ENCODE measurements at regions not wholly inside any gene's neighbourhood (a gene's known extent, or its start where the extent isn't known, plus 50 kb on each side); places are given as distances from the start of the nearest gene placed in this dataset.
"Not testable (repeated sequence)": the region's sequence is repeated elsewhere in the genome, so short reads cannot be mapped to it uniquely, and the experiment has no call there.

DNA sequence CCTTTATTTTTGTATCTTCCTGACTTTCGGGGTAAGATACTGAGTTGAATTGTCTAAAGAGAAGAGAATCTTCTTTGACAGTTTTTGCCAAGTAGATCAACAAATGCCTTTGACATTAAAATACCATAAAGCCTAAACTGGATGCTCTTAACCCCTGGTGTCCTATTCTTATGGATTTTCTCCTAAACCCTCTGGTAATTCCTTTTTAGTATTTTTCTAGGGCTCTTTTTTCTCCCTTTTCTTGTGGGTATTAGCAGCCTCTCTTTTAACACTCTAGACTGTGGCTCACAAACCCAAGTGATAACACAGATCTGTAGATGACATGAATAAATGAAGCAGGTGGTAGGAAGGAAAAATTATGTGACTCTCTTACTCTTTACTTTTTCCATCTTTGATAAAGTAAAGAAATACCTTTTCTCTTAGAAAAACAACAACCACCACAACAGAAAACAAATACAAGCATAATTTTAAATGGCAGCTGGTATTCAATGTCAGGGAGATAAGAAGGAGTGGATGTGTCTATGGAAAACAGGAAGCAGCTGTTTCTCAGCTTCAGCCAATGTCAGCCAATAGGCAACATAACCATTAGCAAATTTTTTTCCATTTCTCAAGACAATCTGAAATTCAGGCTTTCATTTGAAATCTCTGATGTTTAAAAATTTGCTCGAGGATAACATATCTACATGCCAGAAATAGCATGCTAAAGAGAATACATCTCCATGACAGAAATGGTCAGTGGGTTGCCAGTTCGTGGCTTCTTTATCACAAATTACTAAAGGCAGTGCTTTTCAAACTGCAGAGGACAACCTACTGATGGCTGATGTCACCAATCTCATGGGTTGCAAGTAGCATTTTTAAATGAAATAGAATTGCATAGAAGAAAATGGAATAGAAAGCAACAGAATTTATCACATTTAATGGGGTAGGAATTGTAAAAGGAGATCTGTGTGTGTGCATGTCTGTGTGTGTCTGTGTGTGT is 123.1 kb upstream of the KRR1 start:
- no peak for DNase-seq

DNA sequence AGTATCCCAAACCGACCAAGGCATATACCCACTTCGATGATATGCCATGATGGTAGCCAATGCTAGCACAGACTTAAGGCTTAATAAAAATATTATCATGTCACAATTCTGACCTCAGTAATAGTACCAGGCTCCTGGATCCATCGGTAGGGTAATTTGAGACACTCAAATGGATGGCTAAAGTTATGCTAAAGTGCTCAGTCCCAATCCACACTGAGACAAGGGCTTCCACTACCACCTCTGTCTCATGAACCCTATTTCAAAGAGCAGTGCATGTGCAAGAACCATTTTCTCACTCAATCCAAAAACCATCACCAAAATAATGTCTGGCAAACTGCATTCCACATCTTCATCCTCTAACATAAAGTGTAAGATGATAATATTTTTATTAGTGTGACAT is 122.4 kb upstream of the KRR1 start:
- DNase-seq = no peak

DNA sequence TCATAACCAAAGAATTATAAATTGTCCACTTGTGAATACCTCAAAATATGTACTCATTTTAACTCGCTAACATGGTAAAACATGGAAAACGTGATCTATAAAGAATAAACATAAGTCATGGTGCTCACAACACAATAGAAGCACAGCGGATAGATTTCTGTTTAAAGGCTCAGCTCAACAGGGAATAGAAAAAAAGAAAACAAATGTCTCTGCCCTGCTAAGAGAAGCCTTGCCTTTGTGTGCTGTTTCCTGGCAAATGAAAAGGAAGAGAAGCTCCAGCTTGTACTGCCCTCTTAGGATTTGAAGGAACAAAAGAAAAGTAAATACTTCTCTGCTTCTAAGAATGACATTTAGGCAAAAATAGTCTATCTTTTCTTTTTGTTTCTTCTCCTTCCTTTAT is 121.0 kb upstream of the KRR1 start:
- no peak for DNase-seq

DNA sequence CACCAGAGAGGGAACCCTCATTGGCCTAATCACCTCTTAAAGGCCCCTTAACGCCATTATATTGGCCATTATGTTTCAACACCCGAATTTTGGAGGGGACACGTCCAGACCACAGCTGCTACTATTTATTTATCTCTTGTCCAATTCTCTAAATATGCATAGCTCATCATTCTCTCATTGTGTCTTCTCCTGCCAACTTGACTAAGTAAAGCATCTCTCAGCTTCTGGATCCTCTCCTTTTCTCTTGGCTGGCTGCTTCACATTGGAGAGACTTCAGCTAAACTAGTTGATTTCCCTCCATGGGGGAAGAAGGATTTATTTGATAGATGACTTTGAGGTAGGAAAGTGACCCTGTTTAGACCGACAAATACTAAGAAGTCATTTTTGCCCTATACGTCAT is 120.4 kb upstream of the KRR1 start:
- no peak for DNase-seq

DNA sequence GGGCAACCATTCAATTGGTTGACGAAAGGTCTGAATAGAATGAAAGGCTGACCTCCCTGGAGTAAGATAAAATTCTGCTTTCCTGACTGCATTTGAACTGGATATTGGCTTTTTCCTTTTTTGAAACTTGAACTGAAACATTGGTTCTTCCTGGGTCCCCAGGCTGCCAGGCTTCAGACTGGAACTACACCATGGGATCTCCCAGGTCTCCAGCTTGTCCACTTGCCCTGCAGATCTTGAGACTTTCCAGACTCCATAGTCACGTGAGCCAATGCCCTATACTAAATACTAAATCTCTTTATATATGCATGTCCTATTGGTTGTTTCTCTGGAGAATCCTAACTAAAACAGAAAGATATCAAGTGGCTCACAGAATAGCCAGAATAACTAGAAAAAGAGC is 118.7 kb upstream of the KRR1 start:
- no peak for DNase-seq

DNA sequence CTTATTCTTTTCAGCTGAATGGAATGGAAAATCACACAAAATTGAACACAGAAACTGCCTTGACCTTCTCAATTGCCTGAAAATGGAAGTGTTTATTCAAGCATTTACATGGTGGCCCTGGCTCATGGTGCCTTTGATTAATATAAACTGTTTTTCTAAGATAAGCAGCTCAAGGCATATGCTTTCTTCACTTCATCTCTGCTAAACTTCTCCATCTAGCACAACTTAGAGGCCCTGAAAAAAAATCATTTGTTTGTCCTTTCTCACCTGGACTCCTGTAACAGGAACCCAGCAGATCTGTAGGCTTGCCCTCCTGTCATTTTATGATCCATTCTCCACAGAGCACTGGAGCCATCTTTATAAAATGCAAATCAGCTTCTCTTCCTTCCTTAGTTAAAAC is 117.5 kb upstream of the KRR1 start:
- no peak for DNase-seq

DNA sequence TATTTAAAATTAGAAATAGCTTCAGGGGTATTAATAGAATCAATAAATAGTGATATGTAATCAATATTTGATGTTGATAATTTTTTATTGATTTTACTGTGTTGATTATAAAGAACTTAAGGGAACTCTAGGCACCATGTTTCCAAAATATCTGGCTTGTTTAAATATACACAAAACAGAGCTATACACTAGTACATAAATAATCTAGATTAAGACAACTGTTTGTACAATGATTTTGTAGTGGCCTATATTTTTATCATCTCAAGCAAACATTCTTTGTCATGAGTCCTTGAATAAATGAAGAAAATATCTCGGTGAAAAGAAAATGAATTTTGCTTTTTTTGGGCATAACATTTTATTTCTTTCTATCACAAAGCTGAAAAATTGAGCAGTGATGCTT is 117.1 kb upstream of the KRR1 start:
- DNase-seq = no peak

DNA sequence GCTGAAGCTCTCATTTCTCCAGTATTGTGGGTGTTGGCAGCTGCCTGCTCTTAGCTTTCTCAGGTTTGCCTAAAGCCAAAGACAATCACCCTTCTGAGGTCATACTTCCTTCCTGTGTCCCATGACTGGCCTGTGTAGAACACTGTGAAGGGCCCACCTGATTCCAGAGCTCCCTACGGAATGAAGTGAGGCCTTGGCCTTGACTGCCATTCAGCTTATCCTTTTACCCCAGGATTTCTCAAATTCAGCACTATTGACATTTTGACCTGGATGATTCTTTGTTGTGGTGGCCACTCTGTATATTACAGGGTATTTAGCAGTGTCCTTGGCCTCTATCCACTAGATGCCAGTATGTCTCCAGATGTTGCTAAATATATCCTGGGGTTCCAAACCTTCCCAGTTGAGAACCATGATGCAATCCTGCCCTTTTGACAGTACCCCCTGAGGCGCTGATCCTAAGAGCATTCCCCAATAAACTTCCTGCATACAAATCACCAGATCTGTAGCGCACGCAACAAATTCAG is 112.3 kb upstream of the KRR1 start:
- DNase-seq = no peak

DNA sequence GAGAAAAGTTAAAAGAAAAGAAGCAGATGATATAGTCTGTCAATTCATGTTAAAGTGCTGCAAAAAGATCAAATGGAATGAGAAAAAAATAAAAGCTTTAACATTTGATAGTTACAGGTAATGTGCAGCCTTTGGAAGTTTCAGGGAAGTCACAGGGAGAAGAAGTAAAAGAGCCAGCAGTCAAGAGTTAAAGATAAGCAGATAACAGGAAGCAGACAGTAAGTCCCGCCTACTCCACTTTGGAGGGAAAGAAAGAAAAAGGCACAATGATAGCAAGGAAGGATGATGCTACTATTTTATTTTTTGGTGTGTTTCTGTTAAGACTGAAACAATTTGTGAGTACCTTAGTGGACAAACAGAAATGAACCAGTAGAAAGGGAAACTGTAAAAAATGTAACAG is 111.1 kb upstream of the KRR1 start:
- DNase-seq = no peak

DNA sequence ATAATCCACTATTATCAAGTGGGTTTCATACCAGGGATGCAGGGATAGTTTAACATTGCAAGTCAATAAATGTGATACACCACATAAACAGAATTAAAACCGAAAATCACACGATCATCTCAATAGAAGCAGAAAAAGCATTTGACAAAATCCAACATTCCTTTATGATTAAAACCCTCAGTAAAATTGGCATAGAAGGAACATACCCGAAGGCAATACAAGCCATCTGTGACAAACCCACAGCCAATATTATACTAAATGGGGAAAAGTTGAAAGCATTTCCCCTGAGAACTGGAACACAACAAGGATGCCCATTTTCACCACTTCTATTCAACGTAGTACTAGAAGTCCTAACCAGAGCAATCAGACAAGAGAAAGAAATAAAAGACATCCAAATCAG is 103.0 kb upstream of the KRR1 start:
- not testable (repeated sequence) for DNase-seq

DNA sequence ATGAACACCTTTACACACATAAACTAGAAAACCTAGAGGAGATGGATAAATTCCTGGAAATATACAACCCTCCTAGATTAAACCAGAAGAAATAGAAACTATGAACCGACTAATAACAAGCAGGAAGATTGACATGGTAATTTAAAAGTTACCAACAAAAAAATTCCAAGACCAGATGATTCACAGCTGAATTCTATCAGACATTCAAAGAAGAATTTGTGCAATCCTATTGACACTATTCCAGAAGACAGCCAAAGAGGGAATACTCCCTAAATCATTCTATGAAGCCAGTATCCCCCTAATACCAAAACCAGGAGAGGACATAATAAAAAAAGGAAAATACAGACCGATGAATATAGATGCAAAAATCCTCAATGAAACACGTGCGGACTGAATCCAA is 102.6 kb upstream of the KRR1 start:
- no peak for DNase-seq

DNA sequence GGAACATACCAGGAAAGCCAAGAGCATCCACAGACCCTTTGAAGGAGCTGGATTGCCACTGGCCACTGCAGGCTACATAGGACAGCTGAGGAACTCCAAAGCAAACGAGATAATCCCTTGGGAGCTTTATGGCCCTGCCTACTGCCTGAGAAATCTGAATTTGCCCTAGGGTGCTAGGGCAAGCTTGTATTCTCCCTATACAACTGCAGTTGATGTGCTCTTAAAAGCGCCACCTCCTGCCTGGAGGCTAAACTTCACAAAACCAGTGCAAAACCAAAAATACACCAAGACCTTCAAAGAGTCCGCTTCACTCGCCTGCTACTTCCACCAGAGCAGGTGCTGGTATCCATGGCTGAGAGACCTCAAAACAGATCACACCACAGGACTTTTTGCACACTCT is 99.6 kb upstream of the KRR1 start:
- no peak for DNase-seq

DNA sequence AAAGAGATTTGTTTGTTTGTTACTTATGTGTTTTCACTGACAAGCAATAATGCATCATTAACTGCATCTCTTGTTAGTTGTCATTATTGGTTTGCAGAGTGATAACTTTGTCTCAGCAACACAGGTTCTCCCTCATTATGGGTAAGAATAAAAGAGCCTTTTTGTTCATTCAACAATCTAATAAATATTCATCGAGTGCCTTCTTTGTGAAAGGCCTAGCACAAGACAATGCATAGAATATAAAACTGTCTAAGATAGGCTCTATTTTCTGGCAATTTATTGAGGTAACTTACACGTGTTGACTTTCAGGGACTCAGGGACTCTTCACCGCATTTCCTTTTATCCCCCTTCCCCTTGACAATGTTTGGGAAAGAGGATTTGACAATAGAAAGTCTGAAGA is 95.5 kb upstream of the KRR1 start:
- DNase-seq = no peak

DNA sequence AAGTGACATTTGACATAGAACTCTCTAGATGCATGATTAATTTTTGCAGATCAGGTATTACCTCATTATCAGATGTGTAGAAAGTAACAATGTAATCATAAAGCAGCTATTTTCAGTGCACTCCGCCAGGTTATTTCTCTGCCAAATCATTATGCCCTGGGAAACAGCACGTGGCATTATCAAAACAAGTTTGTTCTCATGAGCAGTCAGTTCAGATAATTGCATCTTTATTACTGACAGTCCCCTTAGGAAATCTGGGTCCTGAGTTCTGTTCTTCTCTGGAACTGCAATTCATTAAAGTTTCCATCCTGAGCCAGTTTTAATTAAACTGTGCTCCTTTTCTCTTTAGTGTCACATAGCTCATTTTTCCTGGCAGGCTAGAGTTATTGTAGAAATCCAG is 94.7 kb upstream of the KRR1 start:
- no peak for DNase-seq

DNA sequence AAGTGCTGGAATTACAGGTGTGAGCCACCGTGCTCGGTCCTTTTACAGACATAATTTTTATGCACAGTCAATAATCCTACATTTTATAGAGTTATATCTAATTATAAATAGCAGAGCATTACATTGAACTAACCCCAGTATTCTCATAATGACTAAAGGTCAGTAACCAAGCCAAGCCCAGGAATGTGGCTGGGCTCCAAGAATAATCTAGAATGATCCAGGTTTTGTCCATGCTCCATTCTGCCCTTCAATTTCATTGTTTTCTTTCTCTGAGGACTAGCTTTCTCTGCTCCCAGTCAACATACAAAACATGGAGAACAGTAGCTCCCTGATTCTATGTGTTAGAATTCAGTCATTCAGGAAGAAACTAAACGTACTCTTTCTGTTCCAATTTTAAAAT is 92.1 kb upstream of the KRR1 start:
- DNase-seq = no peak

DNA sequence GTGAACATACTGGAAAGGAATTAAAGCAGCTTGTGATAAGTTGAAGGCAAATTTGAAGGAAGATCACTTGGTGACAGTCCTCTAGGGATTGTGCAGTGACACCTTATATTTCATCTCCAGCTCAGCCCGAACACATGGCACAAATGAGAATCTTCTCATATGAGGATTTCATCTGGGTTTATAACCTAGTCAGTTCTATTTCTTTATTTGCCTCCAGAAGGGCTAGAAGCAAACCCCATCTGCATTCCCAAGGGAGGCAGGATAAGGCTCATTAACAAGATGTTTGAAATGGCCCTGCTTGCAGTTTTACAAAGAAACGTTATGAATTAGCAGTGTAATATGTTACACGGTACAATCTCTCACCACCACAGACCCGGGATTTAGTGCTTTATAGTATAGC is 90.7 kb upstream of the KRR1 start:
- no peak for DNase-seq

DNA sequence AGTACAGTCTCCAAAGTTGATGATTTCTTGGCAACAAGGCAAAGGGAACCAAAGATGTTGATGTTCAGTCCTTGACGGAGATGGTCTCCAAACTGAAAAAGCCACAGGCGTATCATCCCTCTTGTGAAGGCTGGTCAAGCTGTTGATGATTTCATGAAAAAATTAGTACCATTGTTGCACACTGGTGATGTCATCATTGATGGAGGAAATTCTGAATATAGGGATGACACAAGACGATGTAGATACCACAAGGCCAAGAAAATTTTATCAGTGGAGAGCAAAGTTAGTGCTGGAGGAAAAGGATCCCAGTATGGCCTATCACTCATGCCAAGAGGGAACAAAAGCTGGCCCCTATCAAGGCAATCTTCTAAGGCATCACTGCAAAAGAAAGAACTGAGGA is 88.7 kb upstream of the KRR1 start:
- DNase-seq = no peak

DNA sequence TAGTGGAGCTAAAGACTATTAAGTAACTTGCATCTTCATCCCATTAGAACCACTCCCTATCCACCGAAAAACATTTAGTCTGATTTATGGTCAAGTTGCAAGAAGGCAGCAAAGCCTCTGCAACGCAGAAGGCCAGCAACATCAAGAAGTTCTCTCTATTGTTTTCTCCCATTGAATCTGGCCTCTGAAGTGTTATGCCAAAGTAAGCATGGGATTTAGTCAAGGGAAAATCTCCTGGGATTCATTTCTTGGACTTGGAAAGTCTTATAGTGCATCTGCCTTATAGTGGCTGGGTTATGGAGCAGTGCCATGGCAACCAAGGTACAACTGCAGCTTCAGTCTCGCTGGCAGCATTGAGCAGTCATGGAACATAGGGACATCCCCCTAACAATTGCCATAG is 87.7 kb upstream of the KRR1 start:
- no peak for DNase-seq

DNA sequence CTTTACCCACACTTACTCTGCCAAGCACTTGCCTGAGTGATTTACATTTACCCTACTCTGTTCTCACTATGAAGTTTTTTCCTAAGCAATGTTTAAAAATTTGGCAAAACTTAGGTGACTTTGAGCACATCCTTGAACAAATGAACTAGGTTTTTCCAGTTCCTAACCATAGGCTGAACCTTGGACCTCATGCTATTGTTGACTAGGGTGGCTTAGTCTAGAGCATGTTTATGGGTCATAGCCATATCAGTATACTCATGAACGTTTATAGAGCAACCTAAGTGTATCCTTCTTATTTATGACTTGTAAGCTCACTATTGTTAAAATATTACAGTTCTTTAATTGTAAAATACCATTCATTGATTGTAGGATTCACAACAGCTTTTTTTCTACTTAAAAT is 85.0 kb upstream of the KRR1 start:
- no peak for DNase-seq

DNA sequence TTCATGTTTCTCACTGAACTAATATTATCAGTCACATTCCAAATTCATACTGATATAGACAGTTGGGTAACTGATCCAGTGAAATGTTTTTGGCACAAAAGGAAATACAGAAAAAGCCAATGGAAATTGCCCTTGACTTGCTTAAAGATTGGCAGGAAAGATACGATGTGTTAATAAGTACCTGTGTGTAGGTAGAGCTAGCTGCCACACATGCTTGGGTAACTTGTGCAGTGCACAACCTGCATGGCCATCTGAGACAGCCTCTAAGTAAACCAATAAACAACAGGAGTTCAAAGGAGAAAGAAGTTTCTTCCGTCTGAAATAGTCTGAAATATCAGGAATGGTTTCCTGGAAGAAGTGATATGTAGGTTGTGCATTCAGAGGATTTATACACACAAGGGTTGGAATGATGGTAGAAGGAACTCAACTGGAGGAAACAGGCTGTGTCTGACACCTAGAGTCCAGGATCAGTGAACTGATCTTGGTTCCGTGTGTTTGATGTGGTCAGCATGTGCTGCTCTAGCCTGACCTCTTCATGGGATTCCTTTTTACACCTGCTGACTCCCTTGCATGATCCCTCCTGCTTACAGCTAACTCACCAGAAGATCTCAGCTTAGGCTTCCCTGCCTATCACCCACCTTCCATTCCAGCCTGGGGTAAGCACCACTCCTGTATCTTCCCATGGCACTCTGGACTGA is 81.4 kb upstream of the KRR1 start:
- DNase-seq = no peak

DNA sequence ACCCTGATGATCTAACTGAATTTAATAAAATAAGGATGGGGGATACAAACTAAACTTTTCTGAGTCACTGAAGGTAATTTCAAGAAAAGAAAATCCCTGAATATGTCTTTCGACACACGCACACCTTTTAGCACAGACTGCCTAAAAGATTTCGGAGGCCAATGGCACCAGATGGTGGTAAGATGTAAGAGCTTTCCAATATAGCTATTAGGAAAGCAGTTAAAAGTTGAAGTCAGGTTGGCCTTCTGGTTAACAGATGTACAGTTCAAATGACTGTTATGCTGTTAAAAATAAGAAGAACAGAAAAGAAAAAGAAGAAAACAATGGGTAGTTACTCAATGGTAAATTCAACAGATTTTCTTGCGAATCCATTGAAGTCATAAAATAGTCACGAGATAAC is 80.7 kb upstream of the KRR1 start:
- DNase-seq = no peak

DNA sequence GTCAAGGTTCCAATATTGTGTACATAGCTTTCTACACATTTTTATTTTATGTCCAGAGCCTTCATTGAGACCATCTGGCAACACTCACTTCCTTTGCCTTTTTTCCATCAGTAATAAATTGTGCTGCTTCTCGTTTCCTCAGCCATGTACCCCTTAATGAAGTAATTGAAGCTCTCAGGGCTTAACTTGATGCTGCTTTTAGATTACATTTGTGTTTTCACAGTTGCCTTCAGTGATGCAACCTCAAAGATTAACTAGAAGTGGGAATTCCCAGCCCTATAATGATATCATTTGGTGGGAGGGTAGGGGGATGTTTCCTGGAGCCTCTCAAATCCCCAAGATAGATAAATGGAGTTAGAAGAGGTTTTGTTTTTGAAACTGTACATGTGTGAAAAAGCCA is 80.2 kb upstream of the KRR1 start:
- no peak for DNase-seq

DNA sequence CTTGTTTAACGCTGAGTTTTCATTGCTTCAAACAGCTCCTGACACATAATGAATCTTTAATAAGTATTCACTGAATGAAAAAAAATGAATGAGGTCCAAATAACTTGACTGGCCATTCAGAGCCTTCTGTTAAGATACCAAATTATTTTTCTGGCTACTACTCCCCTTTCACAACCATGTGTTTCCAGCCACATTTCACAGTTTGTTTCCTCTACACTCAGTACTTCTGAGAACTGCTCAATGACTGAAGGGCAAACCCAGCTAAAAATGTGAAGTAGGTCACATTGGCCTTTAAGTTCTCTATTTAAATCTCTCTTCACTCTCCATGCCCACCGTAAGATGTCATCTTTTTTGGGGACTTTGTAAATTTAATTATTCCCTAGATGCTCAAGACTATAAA is 78.4 kb upstream of the KRR1 start:
- DNase-seq = no peak

DNA sequence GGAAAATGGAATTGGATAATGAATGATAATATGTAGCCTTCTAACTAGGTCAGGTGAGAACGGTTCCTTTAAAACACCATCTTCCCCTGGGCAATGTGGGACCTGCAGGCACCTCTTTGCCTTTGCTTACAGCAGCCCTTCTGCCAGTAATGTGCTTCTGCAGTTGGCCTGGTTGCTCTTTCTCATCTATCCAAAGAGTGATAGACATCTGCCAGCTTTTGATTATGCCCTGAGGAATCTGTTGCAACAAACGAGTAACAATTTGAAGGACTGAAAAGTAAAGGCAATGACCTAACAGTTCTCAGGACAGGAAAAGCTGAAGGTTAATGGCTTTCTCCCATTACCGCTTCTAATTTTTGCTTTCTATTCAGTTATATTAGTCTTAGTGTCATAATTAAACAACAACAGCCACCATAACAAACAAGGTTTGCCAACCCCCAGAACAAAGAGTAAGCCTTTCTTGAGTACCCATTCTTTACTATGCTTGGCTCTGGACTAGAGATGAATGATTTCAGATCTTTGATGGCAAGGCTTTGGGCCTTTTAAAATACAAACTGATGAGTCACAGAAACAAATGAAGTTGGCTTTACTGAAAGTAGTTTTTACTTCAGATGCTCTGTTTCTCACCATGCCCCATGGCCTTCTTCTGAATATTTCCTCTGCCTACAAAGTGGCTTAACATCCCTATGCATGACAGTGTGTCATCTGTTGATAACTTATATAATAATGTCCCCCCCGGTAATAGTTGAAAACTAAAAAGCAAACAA is 76.1 kb upstream of the KRR1 start:
- no peak for DNase-seq
